Lower lobe of right lung (tissue), 2 donors: ENCODE measurements at regions not wholly inside any gene's neighbourhood (a gene's known extent, or its start where the extent isn't known, plus 50 kb on each side); places are given as distances from the start of the nearest gene placed in this dataset.

Source experiments
- ATAC-seq, 2 donors: fragments of 200-7000 bp; cut with Tn5 transposase; one replicate each; pipeline ENCODE4 v1.9.1; 2020 to 2022; ENCODE audit warnings: mild to moderate bottlenecking in 2 of 2, moderate library complexity in 2 of 2
- DNase-seq: peaks from one replicate; pipeline ENCODE4 v3.0.0-alpha.2; 2020
- H3K27ac ChIP-seq: fragments of 200-600 bp; one replicate; pipeline ENCODE4 v1.8.0; 2022
- H3K27me3 ChIP-seq: fragments of 200-600 bp; one replicate; pipeline ENCODE4 v1.8.0; 2022; ENCODE audit warnings: low read depth
- H3K36me3 ChIP-seq: fragments of 200-600 bp; one replicate; pipeline ENCODE4 v1.8.0; 2022; ENCODE audit warnings: mild to moderate bottlenecking
- H3K4me1 ChIP-seq: fragments of 200-600 bp; one replicate; pipeline ENCODE4 v1.8.0; 2022
- H3K4me3 ChIP-seq: fragments of 200-600 bp; one replicate; pipeline ENCODE4 v1.8.0; 2022; ENCODE audit warnings: mild to moderate bottlenecking
- H3K9me3 ChIP-seq: fragments of 200-600 bp; one replicate; pipeline ENCODE4 v1.8.0; 2022
- intact Hi-C: fragments of 100-400 bp; cut with DNase I; formaldehyde crosslinking; loops from one replicate; pipeline ENCODE4 v1.11.0; 2022
- TF ChIP-seq, protein P1 (sequence below): fragments of 200-600 bp; IDR thresholded peaks from one replicate; pipeline ENCODE4 v1.8.0; 2022; ENCODE audit warnings: antibody characterized with exemption, mild to moderate bottlenecking
- donor health status: DM: no; HTN: yes; CAD: no; lungs with severe emphysema.

GRCh38 chr12:113633678-113634332 lies 162.1 kb upstream of the LHX5 start:
- no peaks in the 10 kb centered on the region for H3K4me1 ChIP-seq

GRCh38 chr12:113630625-113631024 lies 159.0 kb upstream of the LHX5 start:
- H3K27ac ChIP-seq = no peak overlapping the region
- no peaks in the 10 kb centered on the region for H3K36me3 ChIP-seq
- TF ChIP-seq, protein P1, sequence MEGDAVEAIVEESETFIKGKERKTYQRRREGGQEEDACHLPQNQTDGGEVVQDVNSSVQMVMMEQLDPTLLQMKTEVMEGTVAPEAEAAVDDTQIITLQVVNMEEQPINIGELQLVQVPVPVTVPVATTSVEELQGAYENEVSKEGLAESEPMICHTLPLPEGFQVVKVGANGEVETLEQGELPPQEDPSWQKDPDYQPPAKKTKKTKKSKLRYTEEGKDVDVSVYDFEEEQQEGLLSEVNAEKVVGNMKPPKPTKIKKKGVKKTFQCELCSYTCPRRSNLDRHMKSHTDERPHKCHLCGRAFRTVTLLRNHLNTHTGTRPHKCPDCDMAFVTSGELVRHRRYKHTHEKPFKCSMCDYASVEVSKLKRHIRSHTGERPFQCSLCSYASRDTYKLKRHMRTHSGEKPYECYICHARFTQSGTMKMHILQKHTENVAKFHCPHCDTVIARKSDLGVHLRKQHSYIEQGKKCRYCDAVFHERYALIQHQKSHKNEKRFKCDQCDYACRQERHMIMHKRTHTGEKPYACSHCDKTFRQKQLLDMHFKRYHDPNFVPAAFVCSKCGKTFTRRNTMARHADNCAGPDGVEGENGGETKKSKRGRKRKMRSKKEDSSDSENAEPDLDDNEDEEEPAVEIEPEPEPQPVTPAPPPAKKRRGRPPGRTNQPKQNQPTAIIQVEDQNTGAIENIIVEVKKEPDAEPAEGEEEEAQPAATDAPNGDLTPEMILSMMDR = no peak
- H3K4me3 ChIP-seq = no peak overlapping the region
- H3K4me1 ChIP-seq = no peaks in the 10 kb centered on the region
- intact Hi-C loops = no loop called here
- peaks cover 22% of the 10 kb centered on the region for H3K9me3 ChIP-seq
- peaks cover 7% of the 10 kb centered on the region for H3K27me3 ChIP-seq
- ATAC-seq (no peak), DNase-seq (no peak)

More at GRCh38 chr12:113633678-113634332, 162.1 kb upstream of the LHX5 start:
- no peak for DNase-seq
- Histone ChIP-seq H3K4me3 (no peak overlapping the region), H3K27ac (no peak overlapping the region), H3K27me3 (peaks cover 16% of the 10 kb centered on the region), H3K9me3 (peaks cover 15% of the 10 kb centered on the region), H3K36me3 (no peaks in the 10 kb centered on the region)
- TF ChIP-seq, protein P1 = no peak
- no peak for ATAC-seq
- intact Hi-C loops = no loop called here

- intact Hi-C loops = no loop called here
- ATAC-seq (no peak), DNase-seq (no peak)
- no peak overlapping the region for H3K4me3 ChIP-seq
- TF ChIP-seq, protein P1 = no peak
- H3K27ac ChIP-seq = no peak overlapping the region
- H3K27me3 ChIP-seq = no peaks in the 10 kb centered on the region
- H3K9me3 ChIP-seq = peaks cover 24% of the 10 kb centered on the region
- no peaks in the 10 kb centered on the region for H3K4me1 ChIP-seq
- H3K36me3 ChIP-seq = no peaks in the 10 kb centered on the region
These were observed 153.8 kb upstream of the LHX5 start for GRCh38 chr12:113625499-113625898.

- intact Hi-C loops = no loop called here
- no peak for ATAC-seq
- H3K27ac ChIP-seq = no peak overlapping the region
- no peaks in the 10 kb centered on the region for H3K36me3 ChIP-seq
- no peak for DNase-seq
- peaks cover 15% of the 10 kb centered on the region for H3K9me3 ChIP-seq
- H3K4me1 ChIP-seq = no peaks in the 10 kb centered on the region
- H3K27me3 ChIP-seq = no peaks in the 10 kb centered on the region
- H3K4me3 ChIP-seq = no peak overlapping the region
- TF ChIP-seq, protein P1 = no peak
These were observed 150.7 kb upstream of the LHX5 start for GRCh38 chr12:113622410-113622809.

DNA sequence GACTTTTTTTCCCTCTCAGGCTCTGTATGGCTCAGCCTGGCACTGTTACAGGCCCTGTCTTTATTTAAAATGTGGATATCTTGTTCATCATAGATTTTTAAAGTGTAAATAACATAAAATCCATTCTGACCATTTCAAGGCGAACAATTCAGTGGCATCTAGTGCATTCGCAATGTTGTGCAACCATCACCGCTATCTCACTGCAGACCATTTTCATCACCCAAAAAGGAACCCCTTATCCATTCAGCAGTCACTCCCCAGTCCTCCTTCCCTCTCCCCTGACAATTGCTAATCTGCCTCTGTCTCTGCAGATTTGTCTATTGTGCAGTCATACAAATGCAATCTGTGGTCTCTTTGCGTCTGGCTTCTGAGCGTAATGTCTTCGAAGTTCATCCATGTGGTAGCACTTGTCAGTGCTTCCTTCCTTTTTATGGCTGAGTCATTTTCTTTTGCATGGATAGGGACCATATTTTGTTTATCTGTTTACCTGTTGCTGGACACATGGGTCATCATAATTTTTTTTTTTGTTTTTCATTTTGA lies 148.8 kb upstream of the LHX5 start:
- Histone ChIP-seq H3K36me3 (no peaks in the 10 kb centered on the region), H3K4me3 (no peak overlapping the region), H3K27ac (no peak overlapping the region), H3K9me3 (peaks cover 7% of the 10 kb centered on the region), H3K4me1 (no peaks in the 10 kb centered on the region), H3K27me3 (peaks cover 13% of the 10 kb centered on the region)
- intact Hi-C loops = no loop called here
- ATAC-seq (no peak), DNase-seq (no peak)
- TF ChIP-seq, protein P1 = no peak
